Peyer's patch (tissue), 4 donors: ENCODE measurements at regions not wholly inside any gene's neighbourhood (a gene's known extent, or its start where the extent isn't known, plus 50 kb on each side); places are given as distances from the start of the nearest gene placed in this dataset.

ENCODE experiments used
- POLR2A ChIP-seq, 2 donors: fragments of 450-650 bp; IDR thresholded peaks; one replicate each; pipeline ENCODE4 v1.5.1; 2017; ENCODE audit warnings: antibody characterized with exemption in 2 of 2, mild to moderate bottlenecking in 2 of 2, moderate library complexity in 2 of 2
- TF ChIP-seq, protein P1 (sequence below), 6 experiments: fragments of 450-650 bp in 4 of 6; fragments of 200-600 bp in 2 of 6; sonication (generic) in 1 of 6; IDR thresholded peaks; one replicate each; pipeline ENCODE4 v1.5.1; 2017 to 2019; ENCODE audit warnings: antibody characterized with exemption in 6 of 6, mild to moderate bottlenecking in 3 of 6, moderate library complexity in 1 of 6

DNA sequence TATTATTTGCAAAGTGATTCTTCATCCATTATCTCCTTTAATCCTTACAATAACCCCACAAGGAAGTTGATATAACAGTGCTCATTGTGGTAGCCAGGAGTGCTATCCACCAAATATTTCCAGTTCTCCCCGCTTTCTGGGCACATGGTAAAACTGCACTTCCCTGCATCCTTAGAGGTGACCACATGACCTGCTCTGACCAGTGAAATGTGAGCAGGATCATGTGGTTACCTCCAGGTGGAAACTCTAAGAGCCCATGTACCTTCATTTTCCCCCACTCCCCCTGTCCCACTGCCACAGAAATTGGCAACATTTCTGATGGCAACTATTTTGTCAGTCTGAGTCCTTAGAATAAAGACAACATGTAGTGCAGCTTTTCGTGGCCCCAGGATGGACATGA, 89.7 kb downstream of the MRPL46 start:
- TF ChIP-seq, protein P1, sequence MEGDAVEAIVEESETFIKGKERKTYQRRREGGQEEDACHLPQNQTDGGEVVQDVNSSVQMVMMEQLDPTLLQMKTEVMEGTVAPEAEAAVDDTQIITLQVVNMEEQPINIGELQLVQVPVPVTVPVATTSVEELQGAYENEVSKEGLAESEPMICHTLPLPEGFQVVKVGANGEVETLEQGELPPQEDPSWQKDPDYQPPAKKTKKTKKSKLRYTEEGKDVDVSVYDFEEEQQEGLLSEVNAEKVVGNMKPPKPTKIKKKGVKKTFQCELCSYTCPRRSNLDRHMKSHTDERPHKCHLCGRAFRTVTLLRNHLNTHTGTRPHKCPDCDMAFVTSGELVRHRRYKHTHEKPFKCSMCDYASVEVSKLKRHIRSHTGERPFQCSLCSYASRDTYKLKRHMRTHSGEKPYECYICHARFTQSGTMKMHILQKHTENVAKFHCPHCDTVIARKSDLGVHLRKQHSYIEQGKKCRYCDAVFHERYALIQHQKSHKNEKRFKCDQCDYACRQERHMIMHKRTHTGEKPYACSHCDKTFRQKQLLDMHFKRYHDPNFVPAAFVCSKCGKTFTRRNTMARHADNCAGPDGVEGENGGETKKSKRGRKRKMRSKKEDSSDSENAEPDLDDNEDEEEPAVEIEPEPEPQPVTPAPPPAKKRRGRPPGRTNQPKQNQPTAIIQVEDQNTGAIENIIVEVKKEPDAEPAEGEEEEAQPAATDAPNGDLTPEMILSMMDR (IDR thresholded peaks at IDR 0.05) = no peak
- no peak for TF ChIP-seq POLR2A (IDR thresholded peaks at IDR 0.05)
